HTR-8/SVneo (cell line): ENCODE measurements at regions not wholly inside any gene's neighbourhood (a gene's known extent, or its start where the extent isn't known, plus 50 kb on each side); places are given as distances from the start of the nearest gene placed in this dataset.

ENCODE experiments used
- DNase-seq: peaks from one replicate; pipeline ENCODE4 v3.0.0; 2011; ENCODE audit warnings: low spot score, mixed read lengths; ENCODE audit not compliant: insufficient read length
- FAIRE-seq: peaks from 2 replicates; lab custom pipeline; 2011; peaks lifted over from hg19 to GRCh38; lab: Jason Lieb, UNC

GRCh38 chr3:104596054-104596453, 770.7 kb upstream of the ALCAM start:
- DNase-seq = no peak
- no peak for FAIRE-seq

DNA sequence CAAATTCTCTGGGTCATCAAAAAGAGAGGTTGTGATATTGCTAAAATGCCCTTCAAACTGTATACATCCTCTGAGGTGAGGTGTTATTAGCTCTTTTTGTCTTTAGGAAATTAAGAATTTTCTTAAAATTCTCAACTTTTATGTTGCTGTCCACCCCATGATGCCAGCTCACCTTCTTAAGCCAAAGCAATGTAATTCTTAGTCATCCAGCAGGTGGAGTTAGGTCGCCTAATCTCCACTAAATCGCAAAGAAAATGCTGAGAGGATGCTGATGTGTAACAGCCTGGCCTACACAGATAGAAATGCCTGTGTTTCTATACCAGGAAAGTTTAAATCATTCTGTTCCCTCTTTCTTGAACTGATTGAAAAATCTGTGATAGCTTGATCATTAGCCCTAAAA, 770.2 kb upstream of the ALCAM start:
- DNase-seq (peak; percentile 10), FAIRE-seq (no peak)

- FAIRE-seq (no peak), DNase-seq (no peak)
Observed at GRCh38 chr3:104598848-104599511, 767.7 kb upstream of the ALCAM start.

DNA sequence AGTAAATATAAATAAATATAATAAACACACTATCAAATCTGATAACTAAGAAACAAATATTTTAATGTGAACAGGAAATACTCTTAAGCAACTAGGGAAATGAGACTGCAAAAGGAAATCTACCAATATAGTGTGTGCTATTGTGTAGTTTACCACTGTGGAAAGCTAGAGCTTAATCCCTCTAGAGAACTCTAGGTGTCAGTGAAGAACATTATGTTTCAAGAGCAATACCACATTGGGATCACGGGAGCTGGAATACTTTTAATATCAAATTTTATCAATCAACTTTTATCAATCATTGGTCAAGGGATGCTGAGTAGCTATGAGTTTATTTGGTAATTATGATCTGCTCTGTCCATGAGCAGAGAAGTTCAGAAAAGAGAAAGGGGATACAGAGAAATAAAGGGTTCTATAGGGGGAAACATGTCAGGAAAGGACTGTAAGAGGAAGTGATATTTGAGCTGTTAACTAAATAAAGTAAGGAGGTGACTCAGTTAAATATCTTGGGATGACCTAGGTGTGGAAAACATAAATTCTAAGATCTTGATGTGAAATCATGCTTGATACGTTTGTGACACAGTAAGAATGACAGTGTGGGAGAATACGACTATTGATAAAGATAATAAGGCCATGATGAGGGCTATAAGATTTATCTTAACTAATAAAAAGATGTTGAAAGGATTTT, 762.2 kb upstream of the ALCAM start:
- DNase-seq = peak; percentile 20
- no peak for FAIRE-seq

DNA sequence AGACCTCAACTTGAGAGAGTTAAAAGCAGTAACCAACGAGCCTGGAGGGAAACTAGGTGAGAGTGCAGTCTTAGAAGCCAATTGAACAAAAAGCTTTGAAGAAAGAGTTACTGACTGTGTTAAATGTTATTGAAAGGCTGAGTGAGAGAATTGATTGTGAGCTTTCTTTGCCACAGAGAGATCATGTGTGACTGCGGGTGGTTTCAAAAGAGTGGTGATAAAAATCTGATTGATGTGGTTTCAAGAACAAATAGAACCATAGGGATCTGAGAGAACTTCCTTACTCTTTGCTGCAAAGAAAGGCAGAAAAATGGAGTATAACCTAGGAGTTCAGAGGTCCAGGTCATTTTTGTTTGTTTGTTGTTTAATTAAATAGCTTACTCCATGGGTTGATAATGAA, 759.9 kb upstream of the ALCAM start:
- FAIRE-seq (no peak), DNase-seq (no peak)

GRCh38 chr3:104610730-104611652, 755.7 kb upstream of the ALCAM start:
- FAIRE-seq = no peak
- DNase-seq = no peak

GRCh38 chr3:104612218-104612617, 754.5 kb upstream of the ALCAM start:
- FAIRE-seq (no peak), DNase-seq (no peak)

DNA sequence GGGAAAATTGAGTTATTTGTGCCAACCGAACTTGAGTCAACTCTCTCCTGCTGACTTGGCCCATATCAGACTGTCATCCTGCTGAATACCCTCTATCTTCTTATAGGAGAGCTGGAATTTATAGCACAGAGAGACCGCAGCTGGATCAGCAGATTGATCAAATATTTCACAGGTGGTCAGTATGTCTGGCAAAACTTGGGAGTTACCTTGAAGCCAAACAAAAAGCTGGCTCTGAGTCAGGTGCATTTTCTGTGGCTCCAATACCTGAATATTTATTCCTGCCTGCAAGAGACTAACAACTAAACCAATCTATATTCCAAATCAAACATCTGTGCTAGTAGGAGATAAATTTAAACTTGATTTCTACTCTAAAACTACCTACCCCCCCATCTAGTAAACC, 752.1 kb upstream of the ALCAM start:
- no peak for DNase-seq
- no peak for FAIRE-seq

DNA sequence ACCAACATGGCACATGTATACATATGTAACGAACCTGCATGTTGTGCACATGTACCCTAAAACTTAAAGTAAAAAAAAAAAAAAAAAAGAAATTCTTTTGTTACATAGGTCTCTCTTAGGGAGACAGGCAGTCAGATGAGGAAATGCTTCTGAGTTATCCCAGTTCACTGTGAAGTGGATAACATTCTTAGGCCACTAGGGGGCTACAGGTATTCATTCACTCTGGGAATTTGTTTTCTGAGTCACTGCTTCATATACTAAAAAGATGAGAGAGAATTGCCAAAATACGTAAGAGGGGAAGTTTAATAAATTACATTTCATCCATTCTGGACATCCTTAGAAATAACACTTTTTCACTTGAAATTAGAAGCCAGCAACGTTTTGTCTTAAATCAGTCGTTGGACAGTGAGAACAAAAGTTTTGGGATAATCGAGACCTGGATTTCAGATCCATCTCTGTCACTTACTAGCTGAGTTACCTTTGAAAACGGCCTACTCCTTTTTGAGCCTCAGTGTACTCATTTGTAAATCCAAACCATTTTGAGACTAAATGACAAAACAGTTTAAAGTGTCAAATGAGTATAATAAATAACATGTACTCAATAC, 738.4 kb upstream of the ALCAM start:
- FAIRE-seq (no peak), DNase-seq (peak; percentile 41)

DNA sequence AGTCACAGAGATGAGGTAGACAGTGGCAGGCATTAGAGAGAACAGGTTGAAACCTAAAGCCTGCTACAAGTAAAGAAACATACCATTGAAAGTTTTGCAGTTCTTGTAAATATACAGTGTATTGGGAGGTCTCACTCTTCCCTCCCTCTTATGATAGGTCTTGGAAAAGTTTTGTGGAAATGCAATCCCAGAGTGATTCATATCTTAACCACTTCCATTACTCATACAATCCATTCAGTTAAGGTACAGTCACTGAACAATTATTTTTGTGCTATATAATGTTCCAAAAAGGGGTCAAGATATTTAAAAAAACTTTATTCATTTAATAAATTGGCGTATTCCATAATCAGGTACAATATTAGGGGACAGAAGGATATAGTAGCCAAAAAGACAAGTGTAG, 737.7 kb upstream of the ALCAM start:
- DNase-seq (peak; percentile 38), FAIRE-seq (no peak)

DNA sequence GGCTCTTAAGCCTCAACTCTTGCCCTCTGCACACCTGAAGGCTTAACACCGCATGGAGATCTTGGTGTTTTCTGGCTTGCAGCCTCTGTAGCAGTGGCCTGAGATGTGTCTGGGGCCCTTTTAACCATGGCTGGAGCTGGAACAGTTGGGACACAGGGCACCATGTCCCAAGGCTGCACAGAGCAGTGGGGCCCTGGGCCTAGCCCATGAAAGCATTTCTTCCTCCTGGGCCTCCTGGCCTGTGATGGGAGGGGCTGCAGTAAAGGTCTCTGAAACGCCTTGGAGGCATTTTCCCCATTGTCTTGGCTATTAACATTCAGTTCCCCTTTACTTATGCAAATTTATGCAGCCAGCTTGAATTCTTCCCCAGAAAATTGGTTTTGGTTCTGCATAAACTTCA, 735.5 kb upstream of the ALCAM start:
- DNase-seq (no peak), FAIRE-seq (no peak)

DNA sequence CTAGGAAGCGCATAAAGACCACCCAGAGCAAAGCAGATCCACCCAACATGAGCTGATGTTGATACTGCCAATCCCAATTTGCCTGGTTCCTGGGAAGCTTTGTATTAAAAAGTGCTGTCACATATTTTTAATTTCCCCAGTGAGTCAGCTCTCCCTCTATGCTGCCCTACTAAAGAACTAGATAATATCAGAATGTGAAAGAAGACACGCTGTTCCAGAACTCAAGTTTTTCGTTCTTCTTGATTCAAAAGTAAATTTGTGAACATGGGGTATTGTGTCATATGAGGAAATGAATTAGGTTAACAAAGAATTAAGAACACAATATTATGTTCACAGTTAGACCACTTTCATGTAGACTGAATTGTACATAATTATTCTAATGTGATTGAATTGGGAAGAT, 734.2 kb upstream of the ALCAM start:
- DNase-seq = no peak
- no peak for FAIRE-seq

DNA sequence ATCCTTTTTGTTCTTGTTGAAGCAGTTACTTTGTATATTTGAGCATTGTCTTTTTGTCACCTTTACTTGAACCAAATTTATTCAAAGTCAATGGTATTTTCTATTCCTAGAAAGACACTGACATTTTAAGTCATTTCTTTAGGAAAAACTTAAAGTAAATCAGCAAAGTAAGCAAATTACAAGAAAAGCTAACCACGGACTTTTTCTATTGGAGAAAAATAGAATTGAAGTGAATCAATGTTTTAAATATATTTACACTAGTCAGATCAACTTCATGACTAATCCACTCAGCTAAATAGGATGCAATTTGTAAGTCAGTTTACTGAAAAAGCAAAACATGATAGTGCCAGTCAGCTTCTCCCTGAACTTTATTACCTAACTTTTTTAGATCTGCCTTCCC, 733.8 kb upstream of the ALCAM start:
- DNase-seq = no peak
- FAIRE-seq = no peak

DNA sequence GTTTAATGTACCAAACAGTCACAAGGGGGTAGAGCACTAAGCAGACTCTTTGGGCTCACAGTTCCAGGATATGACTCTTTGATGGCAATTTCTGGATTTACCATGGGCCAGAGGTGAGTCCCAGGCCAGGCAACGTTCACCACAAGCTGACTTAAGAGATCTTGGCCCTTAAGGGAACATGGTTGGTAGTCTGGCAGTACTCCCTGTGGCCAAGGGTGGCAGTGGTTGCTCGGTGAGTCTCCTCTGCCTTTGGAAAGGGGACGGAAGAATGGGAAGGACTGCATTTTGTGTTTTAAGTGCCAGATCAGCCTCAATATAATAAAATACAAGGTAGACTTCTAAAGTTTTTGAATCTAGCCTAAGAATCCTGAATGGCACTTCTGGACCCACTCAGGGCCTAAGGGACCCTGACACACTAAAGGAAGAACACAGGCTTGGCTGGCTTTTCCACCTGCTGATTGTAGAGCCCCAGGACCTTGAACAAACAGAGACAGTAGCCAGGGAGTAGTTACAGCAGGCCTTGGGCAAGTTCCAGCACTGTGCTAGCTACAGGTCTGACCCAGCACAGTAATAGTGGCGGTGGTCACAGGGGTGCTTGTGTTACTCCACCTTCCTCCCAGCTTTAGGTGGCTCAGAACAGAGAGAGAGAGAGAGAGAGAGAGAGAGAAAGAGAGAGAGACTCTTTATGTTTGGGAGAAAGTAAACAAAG, 730.7 kb upstream of the ALCAM start:
- no peak for FAIRE-seq
- DNase-seq = no peak

DNA sequence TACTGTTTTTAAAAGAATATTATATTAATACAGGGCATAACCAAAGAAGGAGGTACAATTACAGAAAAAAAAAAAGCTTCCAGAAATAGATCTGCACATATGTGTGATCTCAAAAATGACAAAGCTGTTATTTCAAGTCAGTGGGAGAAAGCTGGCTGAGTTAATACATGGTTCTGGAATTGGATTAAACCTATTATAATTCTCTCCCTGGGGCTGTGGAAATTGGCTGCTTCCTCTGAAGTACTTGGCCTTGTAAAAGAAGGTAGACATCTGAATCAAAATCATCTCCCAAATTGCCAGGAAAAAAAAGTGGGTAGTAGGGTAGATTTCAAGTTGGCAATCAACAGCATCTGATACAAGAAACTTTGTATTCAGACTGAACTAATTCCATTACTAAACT, 723.9 kb upstream of the ALCAM start:
- DNase-seq = no peak

DNA sequence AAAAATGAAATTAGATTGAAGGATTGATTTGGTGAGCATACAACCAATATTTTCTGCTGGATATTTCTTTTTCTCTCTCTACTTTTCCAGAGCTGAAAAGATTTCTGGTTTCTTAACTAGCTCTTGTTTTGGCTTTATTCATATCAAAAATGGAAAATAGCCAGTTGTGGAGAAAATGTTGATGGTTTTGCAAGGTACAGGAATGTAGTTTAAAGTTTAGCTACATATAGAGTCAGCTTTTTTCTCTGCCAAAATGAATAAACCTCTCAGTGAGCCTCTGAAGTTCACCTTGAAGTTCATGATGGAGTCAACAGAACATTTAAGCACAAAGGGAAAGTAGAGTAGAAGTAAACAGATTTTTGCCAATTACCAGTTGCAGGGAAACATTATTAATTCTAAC, 720.5 kb upstream of the ALCAM start:
- FAIRE-seq (no peak), DNase-seq (no peak)

More for the DNA sequence above, 723.9 kb upstream of the ALCAM start:
- no peak for FAIRE-seq

- DNase-seq = no peak
- FAIRE-seq = no peak
Observed at GRCh38 chr3:104648823-104649222, 717.9 kb upstream of the ALCAM start.

GRCh38 chr3:104669083-104669482, 697.6 kb upstream of the ALCAM start:
- DNase-seq (no peak), FAIRE-seq (no peak)

- DNase-seq = no peak
- no peak for FAIRE-seq
Observed at GRCh38 chr3:104672331-104672730, 694.4 kb upstream of the ALCAM start.

DNA sequence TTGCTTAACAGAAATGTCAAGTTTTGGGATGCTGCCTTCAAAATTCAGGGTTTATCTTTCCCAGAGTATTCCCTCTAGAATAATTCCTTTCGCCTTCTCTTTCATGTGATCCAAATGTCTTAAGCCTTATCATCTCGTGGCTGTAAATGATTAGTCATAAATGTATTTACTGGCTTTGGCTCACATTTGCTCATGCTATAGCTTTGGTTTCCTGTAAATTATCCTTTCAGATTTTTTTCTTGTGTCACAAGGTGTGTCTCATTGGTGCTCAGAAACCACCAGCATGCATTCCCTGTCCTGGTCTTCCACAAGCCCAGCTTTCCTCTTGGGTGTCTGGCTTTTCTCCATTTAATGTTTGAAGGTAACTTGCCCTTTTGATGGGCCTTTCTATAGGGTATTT, 692.7 kb upstream of the ALCAM start:
- FAIRE-seq (no peak), DNase-seq (no peak)
